PC-3 (cell line): ENCODE measurements at regions not wholly inside any gene's neighbourhood (a gene's known extent, or its start where the extent isn't known, plus 50 kb on each side); places are given as distances from the start of the nearest gene placed in this dataset.

Source experiments
- CTCF ChIP-seq: fragments of 300-600 bp; sonication (generic); conservative IDR thresholded peaks from 2 replicates; pipeline ENCODE4 v1.5.1; 2017; ENCODE audit warnings: antibody characterized with exemption, low read depth, mild to moderate bottlenecking, low read length
- EZH2phosphoT487 ChIP-seq: fragments of 300-600 bp; sonication (generic); IDR thresholded peaks from 2 replicates; pipeline ENCODE4 v1.6.1; 2018; ENCODE audit warnings: mild to moderate bottlenecking, antibody characterized with exemption, low read length, borderline replicate concordance

DNA sequence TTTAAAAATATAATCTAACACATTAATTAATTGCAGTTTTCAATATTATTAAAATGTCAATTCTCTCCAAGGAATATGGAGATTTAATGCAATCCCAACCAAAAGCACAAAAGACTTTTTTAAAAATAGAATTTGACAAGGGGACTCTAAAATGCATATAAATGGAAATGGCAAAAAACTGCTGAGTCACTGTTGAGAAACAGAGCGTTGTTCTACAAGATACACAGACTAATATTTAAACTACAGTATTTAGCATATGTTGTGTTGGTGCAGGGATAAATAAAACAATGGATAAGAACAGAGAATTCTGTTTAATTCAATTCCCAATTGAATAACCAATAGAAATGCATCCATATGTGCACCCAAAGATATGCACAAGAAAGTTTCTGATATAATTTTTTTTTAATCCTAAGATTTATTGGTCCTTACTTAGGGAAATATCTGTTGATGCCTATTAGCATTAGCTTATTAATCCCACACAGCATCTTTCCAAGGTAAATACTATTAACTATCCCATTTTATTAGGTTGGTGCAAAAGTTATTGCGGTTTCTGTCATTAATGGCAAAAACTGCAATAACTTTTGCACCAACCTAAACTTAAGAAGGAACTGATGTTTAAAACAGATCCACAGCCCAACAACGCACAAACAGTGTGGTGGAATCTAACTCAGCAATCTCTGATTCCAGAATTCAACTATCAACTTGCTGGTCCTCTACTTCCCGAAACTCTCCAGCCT is 86.8 kb upstream of the VEGFC start:
- TF ChIP-seq CTCF = no peak
- TF ChIP-seq EZH2phosphoT487 = no peak
